ENCODE measurements at regions not wholly inside any gene's neighbourhood (a gene's known extent, or its start where the extent isn't known, plus 50 kb on each side); places are given as distances from the start of the nearest gene placed in this dataset.

DNA sequence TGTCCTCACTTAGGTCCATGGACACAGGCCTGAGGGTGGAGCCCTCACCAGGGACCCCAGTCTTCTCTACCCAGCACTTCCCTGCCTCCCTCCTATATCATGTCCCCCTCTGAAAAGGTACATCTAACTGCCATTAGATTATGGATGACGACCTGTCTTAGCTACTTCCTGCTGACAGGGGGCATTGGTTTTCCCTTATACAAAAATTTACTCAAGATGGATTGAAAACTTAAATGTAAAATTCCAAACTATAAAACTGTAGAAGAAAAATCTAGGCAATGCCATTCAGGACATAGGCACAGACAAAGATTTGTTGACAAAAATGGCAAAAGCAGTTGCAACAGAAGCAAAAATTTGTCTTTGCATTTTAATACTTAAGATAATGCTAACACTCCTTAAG lies 623.2 kb upstream of the FAM174A start:
- no peak overlapping the region for H2AFZ ChIP-seq (ENCODE audit: insufficient read depth, low read depth, low read length, poor library complexity, severe bottlenecking)
- H3K27me3 ChIP-seq (replicated peaks in 1 of 4; ENCODE audit: control extremely low read depth in 1 of 4, control insufficient read depth in 3 of 4, insufficient read depth in 4 of 4, low read length in 3 of 4) = no peaks in the 10 kb centered on the region
- H3K9me3 ChIP-seq (ENCODE audit: control extremely low read depth in 1 of 3, control insufficient read depth in 2 of 3, insufficient read depth in 1 of 3, low read length in 2 of 3) = no peaks in the 10 kb centered on the region
- TF ChIP-seq, protein P1, sequence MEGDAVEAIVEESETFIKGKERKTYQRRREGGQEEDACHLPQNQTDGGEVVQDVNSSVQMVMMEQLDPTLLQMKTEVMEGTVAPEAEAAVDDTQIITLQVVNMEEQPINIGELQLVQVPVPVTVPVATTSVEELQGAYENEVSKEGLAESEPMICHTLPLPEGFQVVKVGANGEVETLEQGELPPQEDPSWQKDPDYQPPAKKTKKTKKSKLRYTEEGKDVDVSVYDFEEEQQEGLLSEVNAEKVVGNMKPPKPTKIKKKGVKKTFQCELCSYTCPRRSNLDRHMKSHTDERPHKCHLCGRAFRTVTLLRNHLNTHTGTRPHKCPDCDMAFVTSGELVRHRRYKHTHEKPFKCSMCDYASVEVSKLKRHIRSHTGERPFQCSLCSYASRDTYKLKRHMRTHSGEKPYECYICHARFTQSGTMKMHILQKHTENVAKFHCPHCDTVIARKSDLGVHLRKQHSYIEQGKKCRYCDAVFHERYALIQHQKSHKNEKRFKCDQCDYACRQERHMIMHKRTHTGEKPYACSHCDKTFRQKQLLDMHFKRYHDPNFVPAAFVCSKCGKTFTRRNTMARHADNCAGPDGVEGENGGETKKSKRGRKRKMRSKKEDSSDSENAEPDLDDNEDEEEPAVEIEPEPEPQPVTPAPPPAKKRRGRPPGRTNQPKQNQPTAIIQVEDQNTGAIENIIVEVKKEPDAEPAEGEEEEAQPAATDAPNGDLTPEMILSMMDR (IDR thresholded peaks at IDR 0.05) = no peak
- no peak for TF ChIP-seq EZH2 (IDR thresholded peaks at IDR 0.05; ENCODE audit: borderline replicate concordance, insufficient read depth, low read depth, low read length, poor library complexity, severe bottlenecking)
- ATAC-seq (ENCODE audit: low read depth) (no peak), DNase-seq (no peak)
- Mint-ChIP-seq H3K4me1 (no peaks in the 10 kb centered on the region), H3K27ac (no peak overlapping the region), H3K9me3 (ENCODE audit: insufficient read depth) (no peaks in the 10 kb centered on the region), H3K27me3 (no peaks in the 10 kb centered on the region), H3K4me3 (no peak overlapping the region)
- no peaks in the 10 kb centered on the region for H4K20me1 ChIP-seq (ENCODE audit: control insufficient read depth, insufficient read depth, low read length, poor library complexity, severe bottlenecking)
- no peak overlapping the region for H3K27ac ChIP-seq (ENCODE audit: low read length in 2 of 2)
- POLR2A ChIA-PET = no interaction called here
- CTCF ChIA-PET = no interaction called here
- H3K4me3 ChIP-seq (ENCODE audit: control extremely low read depth in 1 of 5, extremely low read depth in 1 of 5, insufficient read depth in 1 of 5, low read depth in 2 of 5, low read length in 4 of 5) = no peak overlapping the region
- no peaks in the 10 kb centered on the region for H3K36me3 ChIP-seq (replicated peaks in 1 of 2; ENCODE audit: control extremely low read depth in 1 of 2, control insufficient read depth in 1 of 2, extremely low read depth in 1 of 2, insufficient read depth in 2 of 2, low read length in 1 of 2)
- no peak overlapping the region for H3K4me2 ChIP-seq (replicated peaks; ENCODE audit: low read depth, low read length, poor library complexity, severe bottlenecking)
- no peaks in the 10 kb centered on the region for H3K79me2 ChIP-seq (ENCODE audit: control insufficient read depth, insufficient read depth, low read length)
- no peaks in the 10 kb centered on the region for H3K4me1 ChIP-seq (ENCODE audit: control insufficient read depth in 2 of 2, insufficient read depth in 2 of 2, low read length in 2 of 2)
- no CpG with 5 or more reads among the region's 1 CpG for WGBS (ENCODE audit: insufficient coverage)
- H3K9ac ChIP-seq (ENCODE audit: low read length) = no peak overlapping the region
- intact Hi-C loops (cut with micrococcal nuclease) = no loop called here

DNA sequence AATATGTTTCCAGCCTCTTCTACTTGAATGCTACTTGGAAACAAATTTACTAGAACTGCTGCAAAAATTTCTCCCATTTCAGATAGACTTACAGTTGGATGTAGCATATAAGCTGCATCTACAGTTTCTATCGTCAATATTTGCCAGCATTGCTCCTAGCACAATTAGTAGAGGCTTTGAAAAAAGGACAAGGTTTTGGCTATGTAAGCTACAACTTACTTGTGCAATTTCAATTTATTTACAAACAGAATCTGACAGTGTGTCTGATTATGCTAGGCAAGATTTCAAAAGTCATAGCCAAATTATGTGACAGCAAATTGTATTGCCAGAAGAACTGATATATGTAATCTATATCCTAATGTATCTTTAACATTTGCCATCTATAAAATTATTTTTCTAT lies 628.4 kb upstream of the FAM174A start:
- intact Hi-C loops (cut with micrococcal nuclease) = no loop called here
- no peaks in the 10 kb centered on the region for H3K27me3 Mint-ChIP-seq
- H3K36me3 ChIP-seq (replicated peaks in 1 of 2; ENCODE audit: control extremely low read depth in 1 of 2, control insufficient read depth in 1 of 2, extremely low read depth in 1 of 2, insufficient read depth in 2 of 2, low read length in 1 of 2) = no peaks in the 10 kb centered on the region
- H3K4me3 ChIP-seq (ENCODE audit: control extremely low read depth in 1 of 5, extremely low read depth in 1 of 5, insufficient read depth in 1 of 5, low read depth in 2 of 5, low read length in 4 of 5) = no peak overlapping the region
- no peak overlapping the region for H2AFZ ChIP-seq (ENCODE audit: insufficient read depth, low read depth, low read length, poor library complexity, severe bottlenecking)
- no peaks in the 10 kb centered on the region for H3K9me3 Mint-ChIP-seq (ENCODE audit: insufficient read depth)
- H3K79me2 ChIP-seq (ENCODE audit: control insufficient read depth, insufficient read depth, low read length) = no peaks in the 10 kb centered on the region
- H3K4me1 ChIP-seq (ENCODE audit: control insufficient read depth in 2 of 2, insufficient read depth in 2 of 2, low read length in 2 of 2) = no peaks in the 10 kb centered on the region
- no peaks in the 10 kb centered on the region for H4K20me1 ChIP-seq (ENCODE audit: control insufficient read depth, insufficient read depth, low read length, poor library complexity, severe bottlenecking)
- POLR2A ChIA-PET = no interaction called here
- H3K4me1 Mint-ChIP-seq = no peaks in the 10 kb centered on the region
- H3K9me3 ChIP-seq (ENCODE audit: control extremely low read depth in 1 of 3, control insufficient read depth in 2 of 3, insufficient read depth in 1 of 3, low read length in 2 of 3) = no peaks in the 10 kb centered on the region
- H3K27ac Mint-ChIP-seq = no peak overlapping the region
- no peaks in the 10 kb centered on the region for H3K27me3 ChIP-seq (replicated peaks in 1 of 4; ENCODE audit: control extremely low read depth in 1 of 4, control insufficient read depth in 3 of 4, insufficient read depth in 4 of 4, low read length in 3 of 4)
- CTCF ChIA-PET = no interaction called here
- H3K4me2 ChIP-seq (replicated peaks; ENCODE audit: low read depth, low read length, poor library complexity, severe bottlenecking) = no peak overlapping the region
- H3K4me3 Mint-ChIP-seq = no peak overlapping the region
- no peak for DNase-seq
- no peak for ATAC-seq (ENCODE audit: low read depth)
- TF ChIP-seq EZH2 (IDR thresholded peaks at IDR 0.05; ENCODE audit: borderline replicate concordance, insufficient read depth, low read depth, low read length, poor library complexity, severe bottlenecking) = no peak
- TF ChIP-seq, protein P1 (IDR thresholded peaks at IDR 0.05) = no peak
- WGBS (ENCODE audit: insufficient coverage) = no CpG with 5 or more reads among the region's 1 CpG
- H3K9ac ChIP-seq (ENCODE audit: low read length) = no peak overlapping the region
- H3K27ac ChIP-seq (ENCODE audit: low read length in 2 of 2) = no peak overlapping the region

All from B cell (primary cell).